Stomach (tissue), 4 donors: ENCODE measurements at regions not wholly inside any gene's neighbourhood (a gene's known extent, or its start where the extent isn't known, plus 50 kb on each side); places are given as distances from the start of the nearest gene placed in this dataset.

Experiments used
- CTCF ChIP-seq, 7 experiments: fragments of 450-650 bp in 4 of 7; fragments of 200-600 bp in 3 of 7; sonication (generic) in 3 of 7; IDR thresholded peaks; one replicate each; pipeline ENCODE4 v1.5.1; 2016 to 2019; ENCODE audit warnings: antibody characterized with exemption in 7 of 7, control low read depth in 2 of 7, mild to moderate bottlenecking in 1 of 7
- EP300 ChIP-seq: sonication (generic); formaldehyde crosslinking; IDR thresholded peaks from one replicate; pipeline ENCODE4 v1.6.1; 2017; ENCODE audit warnings: antibody characterized with exemption

GRCh38 chr4:89556601-89557305, 249.2 kb upstream of the GPRIN3 start:
- no peak for TF ChIP-seq CTCF (IDR thresholded peaks at IDR 0.05)
- no peak for TF ChIP-seq EP300
